ENCODE measurements at regions not wholly inside any gene's neighbourhood (a gene's known extent, or its start where the extent isn't known, plus 50 kb on each side); places are given as distances from the start of the nearest gene placed in this dataset.

GRCh38 chr12:13583630-13584029 lies 387.1 kb downstream of the EMP1 start:
- TF ChIP-seq, protein P1, sequence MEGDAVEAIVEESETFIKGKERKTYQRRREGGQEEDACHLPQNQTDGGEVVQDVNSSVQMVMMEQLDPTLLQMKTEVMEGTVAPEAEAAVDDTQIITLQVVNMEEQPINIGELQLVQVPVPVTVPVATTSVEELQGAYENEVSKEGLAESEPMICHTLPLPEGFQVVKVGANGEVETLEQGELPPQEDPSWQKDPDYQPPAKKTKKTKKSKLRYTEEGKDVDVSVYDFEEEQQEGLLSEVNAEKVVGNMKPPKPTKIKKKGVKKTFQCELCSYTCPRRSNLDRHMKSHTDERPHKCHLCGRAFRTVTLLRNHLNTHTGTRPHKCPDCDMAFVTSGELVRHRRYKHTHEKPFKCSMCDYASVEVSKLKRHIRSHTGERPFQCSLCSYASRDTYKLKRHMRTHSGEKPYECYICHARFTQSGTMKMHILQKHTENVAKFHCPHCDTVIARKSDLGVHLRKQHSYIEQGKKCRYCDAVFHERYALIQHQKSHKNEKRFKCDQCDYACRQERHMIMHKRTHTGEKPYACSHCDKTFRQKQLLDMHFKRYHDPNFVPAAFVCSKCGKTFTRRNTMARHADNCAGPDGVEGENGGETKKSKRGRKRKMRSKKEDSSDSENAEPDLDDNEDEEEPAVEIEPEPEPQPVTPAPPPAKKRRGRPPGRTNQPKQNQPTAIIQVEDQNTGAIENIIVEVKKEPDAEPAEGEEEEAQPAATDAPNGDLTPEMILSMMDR (IDR thresholded peaks at IDR 0.05): no peak
- TF ChIP-seq, protein P2, sequence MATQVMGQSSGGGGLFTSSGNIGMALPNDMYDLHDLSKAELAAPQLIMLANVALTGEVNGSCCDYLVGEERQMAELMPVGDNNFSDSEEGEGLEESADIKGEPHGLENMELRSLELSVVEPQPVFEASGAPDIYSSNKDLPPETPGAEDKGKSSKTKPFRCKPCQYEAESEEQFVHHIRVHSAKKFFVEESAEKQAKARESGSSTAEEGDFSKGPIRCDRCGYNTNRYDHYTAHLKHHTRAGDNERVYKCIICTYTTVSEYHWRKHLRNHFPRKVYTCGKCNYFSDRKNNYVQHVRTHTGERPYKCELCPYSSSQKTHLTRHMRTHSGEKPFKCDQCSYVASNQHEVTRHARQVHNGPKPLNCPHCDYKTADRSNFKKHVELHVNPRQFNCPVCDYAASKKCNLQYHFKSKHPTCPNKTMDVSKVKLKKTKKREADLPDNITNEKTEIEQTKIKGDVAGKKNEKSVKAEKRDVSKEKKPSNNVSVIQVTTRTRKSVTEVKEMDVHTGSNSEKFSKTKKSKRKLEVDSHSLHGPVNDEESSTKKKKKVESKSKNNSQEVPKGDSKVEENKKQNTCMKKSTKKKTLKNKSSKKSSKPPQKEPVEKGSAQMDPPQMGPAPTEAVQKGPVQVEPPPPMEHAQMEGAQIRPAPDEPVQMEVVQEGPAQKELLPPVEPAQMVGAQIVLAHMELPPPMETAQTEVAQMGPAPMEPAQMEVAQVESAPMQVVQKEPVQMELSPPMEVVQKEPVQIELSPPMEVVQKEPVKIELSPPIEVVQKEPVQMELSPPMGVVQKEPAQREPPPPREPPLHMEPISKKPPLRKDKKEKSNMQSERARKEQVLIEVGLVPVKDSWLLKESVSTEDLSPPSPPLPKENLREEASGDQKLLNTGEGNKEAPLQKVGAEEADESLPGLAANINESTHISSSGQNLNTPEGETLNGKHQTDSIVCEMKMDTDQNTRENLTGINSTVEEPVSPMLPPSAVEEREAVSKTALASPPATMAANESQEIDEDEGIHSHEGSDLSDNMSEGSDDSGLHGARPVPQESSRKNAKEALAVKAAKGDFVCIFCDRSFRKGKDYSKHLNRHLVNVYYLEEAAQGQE (IDR thresholded peaks at IDR 0.05; ENCODE audit: insufficient read depth in 1 of 2, low read depth in 2 of 2, low read length in 1 of 2): no peak
- no peak for TF ChIP-seq POLR2AphosphoS5 (IDR thresholded peaks at IDR 0.05; ENCODE audit: low read depth, low read length)
- no peak for TF ChIP-seq SIN3A (IDR thresholded peaks at IDR 0.05; ENCODE audit: borderline replicate concordance, insufficient read depth, low read depth, low read length)
- no peak for TF ChIP-seq TCF7L2 (IDR thresholded peaks at IDR 0.05; ENCODE audit: low read depth, low read length)

All from Panc1 (cell line).